Left ventricle myocardium superior (tissue), 1 donor: ENCODE measurements at regions not wholly inside any gene's neighbourhood (a gene's known extent, or its start where the extent isn't known, plus 50 kb on each side); places are given as distances from the start of the nearest gene placed in this dataset.
"Not testable (repeated sequence)": the region's sequence is repeated elsewhere in the genome, so short reads cannot be mapped to it uniquely, and the experiment has no call there.

Experiments used
- ATAC-seq: fragments of 200-7000 bp; cut with Tn5 transposase; one replicate; pipeline ENCODE4 v1.9.1; 2020; ENCODE audit warnings: mild to moderate bottlenecking, moderate library complexity
- DNase-seq: peaks from one replicate; pipeline ENCODE4 v3.0.0-alpha.2; 2020
- intact Hi-C: fragments of 100-400 bp; cut with micrococcal nuclease; formaldehyde crosslinking; loops from one replicate; pipeline ENCODE4 v1.11.0; 2022
- donor health status: DM: no; HTN: yes; CAD: no; lungs with severe emphysema.

DNA sequence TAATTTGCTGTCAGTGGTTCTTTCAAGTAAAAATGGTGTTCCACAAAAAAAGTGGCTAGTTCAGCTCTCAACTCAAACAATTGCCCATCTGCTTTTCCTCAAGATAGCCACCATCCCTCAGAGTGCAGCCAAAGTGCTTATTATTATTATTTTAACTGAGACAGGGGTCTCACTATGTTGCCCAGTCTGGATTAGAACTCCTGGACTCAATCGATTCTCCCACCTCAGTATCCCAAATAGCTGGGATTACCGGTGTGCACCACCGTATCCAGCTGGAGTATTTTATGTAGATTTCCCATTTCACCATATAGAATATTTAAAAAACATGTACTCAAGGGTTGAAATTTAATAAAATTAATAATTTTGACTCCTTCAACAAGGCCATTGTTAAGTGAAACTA is 62.1 kb upstream of the USP9X start:
- no peak for ATAC-seq
- intact Hi-C loops, result no loop called here
- DNase-seq, result no peak

DNA sequence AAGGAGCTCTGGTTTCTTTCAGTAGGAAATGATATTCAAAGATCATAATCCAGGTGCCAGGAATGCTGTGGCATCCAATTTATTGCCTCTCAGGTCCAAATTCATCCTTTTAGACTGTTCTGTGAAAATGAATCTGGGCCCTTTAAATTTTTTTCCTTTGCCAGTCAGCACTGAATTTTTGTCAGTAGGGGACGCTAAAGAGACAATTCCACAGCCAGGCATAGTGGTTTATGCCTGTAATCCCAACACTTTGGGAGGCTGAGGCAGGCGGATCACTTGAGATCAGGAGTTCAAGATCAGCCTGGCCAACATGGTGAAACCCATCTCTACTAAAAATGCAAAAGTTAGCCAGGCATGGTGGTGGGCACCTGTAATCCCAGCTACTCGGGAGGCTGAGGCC is 60.9 kb upstream of the USP9X start:
- ATAC-seq, DNase-seq, intact Hi-C loops: not testable (repeated sequence)

DNA sequence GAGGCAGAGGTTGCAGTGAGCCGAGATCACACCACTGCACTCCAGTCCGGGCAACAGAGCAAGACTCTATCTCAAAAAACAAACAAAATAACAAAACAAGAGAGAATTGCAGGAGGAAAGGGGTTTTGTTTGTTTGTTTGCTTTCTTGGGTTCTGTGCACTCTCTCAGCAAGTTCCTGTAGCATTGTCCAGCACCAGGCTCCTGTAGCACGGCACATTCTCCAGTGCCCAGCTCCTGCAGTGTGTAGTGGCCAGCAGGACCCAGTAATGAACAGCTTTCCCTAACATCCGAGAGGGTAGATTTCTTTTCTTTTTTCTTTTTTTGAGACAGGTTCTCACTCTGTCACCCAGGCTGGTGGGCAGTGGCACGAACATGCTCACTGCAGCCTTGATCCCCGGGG is 60.5 kb upstream of the USP9X start:
- ATAC-seq, result no peak
- intact Hi-C loops, result no loop called here
- DNase-seq, result no peak

DNA sequence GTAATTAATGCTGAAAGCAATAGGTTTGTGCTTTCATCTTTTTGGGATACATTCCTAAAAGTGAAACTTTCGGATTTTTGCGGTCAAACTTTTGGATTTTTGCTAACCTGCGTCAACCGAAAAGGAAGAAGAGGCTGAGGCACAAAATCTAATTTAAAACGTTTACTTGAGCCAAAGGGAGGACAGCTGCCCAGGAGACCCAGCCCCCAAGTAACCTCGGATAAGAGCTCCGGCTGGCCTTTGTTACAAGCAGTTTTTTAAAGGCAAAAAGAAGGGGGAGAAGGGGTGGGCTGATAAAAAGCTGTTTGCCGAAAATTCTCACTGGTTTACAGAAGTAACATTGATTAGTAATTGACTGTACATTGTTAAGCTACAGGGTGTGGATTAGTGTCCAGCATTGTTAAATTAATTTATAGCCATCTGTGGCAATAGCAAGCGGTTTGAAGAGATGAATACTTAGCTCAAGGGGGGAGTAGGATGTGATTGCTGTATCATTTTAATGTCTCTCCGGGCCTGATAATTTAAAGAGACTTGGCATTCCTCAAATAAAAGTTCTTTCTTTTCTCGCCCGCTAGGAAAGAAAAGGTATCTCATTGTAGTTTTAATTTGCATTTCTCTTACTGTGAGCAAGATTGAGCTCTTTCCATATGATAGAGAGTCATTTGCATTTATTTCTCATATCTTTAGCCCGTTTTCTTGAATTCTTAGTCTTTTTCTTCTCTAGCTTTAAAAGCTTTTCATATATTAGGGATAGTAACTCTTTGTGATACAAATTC is 59.1 kb upstream of the USP9X start:
- DNase-seq (no peak), ATAC-seq (no peak)
- intact Hi-C loops, result no loop called here

DNA sequence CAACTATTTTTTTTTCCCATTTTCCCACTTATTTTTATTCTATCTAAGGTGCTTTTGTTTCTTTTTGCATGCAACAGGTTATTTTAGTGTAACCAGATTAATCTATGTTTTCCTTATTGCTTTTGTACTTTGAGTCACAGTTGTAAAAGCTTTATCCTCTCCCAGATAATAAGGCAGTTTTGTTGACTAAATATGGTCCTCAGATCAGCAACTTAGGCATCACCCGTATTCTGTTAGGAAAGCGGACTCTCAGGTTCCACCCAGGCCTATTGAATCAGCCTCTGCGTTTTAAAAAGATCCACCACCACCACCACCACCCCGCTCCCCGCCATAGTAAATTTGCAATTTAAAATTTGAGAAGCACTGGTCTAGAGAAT is 58.6 kb upstream of the USP9X start:
- intact Hi-C loops, result no loop called here
- ATAC-seq (no peak), DNase-seq (no peak)

DNA sequence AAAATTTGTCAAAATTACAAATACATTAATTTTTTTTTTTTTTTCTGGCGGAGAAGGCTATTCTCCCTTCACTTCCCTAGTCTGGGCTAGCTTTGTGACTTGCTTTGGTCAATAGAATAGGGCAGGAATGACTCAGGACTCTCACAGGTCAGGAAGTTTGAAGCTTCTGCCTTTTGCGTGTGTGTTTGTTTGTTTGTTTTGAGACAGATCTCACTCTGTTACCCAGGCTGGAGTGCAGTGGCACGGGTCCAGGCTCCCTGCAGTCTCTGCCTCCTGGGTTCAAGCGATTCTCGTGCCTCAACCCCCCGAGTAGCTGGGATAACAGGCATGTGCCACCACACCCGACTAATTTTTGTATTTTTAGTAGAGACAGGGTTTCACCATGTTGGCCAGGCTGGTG is 55.9 kb upstream of the USP9X start:
- ATAC-seq, result no peak
- intact Hi-C loops, result no loop called here

DNA sequence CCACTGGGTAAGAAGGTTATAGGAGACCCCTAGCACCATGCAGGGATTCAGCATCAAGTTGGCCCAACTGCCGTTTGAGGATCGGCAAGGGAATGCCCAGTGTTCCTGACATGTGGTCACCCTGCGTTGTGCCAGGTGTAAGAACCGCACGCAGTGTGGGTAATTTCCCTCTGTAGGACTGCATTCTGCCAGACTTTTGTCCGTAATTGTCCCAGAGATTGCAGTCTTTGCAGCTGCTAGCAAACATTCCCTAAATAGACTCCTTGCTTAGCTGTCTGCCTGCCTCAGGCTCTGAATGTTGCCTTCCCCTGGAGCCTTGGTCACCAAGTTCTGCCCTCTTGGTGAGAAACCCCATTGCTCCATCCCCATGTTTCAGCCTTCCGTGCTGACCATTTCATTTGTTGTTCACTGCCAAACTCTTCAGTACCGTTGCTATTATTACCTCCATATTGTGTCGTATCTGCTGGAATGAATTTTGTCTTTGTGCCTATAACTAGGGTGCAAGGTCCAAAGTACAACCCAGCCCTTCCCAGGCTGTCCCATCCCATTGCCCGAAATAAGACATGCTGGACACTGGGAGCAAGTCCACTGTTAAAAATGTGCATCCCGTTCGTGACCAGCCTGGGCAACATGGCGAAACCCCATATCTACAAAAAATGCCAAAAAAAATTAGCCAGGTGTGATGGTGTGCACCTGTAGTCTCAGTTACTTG is 53.8 kb upstream of the USP9X start:
- intact Hi-C loops, result no loop called here
- DNase-seq (no peak), ATAC-seq (no peak)

More for the DNA sequence above, 55.9 kb upstream of the USP9X start:
- DNase-seq, result no peak

DNA sequence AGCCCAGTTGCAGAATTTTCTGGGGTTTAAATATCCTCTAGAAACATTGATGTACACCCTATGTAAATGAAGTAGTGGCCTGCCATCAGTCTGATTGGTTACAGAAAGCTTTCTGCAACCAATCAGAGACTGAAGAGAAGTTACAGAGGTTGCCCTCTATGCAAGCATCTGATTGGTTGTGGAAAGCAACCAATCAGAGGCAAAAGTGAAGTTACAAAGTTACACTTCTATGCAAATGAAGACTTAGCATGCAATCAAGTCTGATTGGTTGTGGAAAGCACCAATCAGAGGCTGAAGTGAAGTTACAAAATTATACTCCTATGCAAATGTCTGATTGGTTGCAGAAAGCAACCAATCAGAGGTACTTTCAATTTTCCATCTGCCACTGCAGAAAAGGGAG is 51.9 kb upstream of the USP9X start:
- ATAC-seq, result no peak
- intact Hi-C loops, result no loop called here

DNA sequence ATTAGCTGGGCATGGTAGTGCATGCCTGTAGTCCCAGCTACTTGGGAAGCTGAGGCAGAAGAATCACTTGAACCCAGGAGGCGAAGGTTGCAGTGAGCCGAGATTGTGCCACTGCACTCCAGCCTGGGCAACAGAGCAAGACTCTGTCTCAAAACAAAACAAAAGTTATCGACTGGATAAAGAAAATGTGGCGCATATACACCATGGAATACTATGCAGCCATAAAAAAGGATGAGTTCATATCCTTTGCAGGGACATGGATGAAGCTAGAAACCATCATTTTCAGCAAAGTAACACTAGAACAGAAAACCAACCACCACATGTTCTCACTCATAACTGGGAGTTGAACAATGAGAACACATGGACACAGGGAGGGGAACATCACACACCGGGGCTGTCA is 50.3 kb upstream of the USP9X start:
- DNase-seq, ATAC-seq, intact Hi-C loops: not testable (repeated sequence)

More for the DNA sequence above, 51.9 kb upstream of the USP9X start:
- DNase-seq, result no peak
